ENCODE measurements at regions not wholly inside any gene's neighbourhood (a gene's known extent, or its start where the extent isn't known, plus 50 kb on each side); places are given as distances from the start of the nearest gene placed in this dataset.

DNA sequence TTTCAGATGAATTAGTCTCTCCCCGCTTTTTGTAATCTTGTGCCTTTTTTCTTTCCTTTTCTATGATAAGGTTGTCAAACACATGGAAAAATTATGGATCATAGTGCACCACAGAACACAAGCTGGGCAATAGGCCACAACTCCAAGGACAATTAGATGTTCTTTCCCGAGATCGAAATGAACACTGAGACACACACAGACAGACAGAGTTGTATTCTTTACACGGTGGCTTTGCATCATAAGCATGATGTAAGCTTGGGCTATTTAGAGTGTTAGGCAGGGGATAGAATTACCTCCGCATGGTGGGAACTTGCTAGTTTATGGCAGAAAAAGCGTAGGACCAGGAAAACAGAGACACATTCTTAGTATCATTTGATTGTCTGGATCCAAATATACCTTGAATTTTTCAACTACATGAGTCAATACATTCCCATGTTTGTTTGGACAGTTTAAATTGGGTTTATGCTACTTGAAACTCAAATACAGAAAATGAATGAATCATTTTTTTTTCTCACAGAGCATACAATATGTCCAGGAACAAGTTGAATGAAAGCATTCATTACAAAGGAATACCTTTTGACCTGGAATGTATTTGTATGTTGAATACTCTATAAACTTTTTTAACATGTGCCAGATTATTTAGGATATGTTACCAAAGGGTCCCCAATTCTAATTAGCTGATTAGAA lies 1611.5 kb upstream of the TMEFF2 start (continued):
- TF ChIP-seq, protein P1, sequence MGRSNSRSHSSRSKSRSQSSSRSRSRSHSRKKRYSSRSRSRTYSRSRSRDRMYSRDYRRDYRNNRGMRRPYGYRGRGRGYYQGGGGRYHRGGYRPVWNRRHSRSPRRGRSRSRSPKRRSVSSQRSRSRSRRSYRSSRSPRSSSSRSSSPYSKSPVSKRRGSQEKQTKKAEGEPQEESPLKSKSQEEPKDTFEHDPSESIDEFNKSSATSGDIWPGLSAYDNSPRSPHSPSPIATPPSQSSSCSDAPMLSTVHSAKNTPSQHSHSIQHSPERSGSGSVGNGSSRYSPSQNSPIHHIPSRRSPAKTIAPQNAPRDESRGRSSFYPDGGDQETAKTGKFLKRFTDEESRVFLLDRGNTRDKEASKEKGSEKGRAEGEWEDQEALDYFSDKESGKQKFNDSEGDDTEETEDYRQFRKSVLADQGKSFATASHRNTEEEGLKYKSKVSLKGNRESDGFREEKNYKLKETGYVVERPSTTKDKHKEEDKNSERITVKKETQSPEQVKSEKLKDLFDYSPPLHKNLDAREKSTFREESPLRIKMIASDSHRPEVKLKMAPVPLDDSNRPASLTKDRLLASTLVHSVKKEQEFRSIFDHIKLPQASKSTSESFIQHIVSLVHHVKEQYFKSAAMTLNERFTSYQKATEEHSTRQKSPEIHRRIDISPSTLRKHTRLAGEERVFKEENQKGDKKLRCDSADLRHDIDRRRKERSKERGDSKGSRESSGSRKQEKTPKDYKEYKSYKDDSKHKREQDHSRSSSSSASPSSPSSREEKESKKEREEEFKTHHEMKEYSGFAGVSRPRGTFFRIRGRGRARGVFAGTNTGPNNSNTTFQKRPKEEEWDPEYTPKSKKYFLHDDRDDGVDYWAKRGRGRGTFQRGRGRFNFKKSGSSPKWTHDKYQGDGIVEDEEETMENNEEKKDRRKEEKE (IDR thresholded peaks at IDR 0.05), result no peak

DNA sequence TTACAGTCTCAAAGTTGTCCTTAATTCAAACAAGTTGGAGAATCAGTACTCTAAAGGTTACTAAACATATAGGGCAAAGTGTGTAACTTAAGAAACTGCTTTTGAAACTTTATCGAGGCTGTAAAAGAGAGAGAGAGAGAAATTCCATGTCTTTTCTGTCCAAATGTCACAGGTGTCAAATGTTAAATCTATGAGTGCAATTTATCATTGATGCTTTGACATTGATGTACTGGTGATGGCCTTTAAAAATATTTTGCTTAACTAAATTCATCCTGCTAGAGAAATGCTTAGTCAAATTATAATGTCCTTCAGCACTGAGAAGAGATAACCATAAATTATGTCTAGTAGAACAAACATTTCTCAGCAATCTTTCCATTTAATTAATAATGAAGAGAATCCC lies 1602.1 kb upstream of the TMEFF2 start:
- no peak overlapping the region for H2AFZ ChIP-seq (ENCODE audit: low read length)

More for the DNA sequence above, 1602.1 kb upstream of the TMEFF2 start:
- no peaks in the 10 kb centered on the region for H3K79me2 ChIP-seq (ENCODE audit: insufficient read depth, low read length)
- H3K4me3 ChIP-seq (replicated peaks in 1 of 3; ENCODE audit: insufficient read depth in 1 of 3, low read depth in 2 of 3, low read length in 3 of 3), result no peak overlapping the region
- intact Hi-C loops (cut with micrococcal nuclease; ENCODE audit: unreplicated experiment) (no loop called here), in situ Hi-C loops (cut with HindIII; ENCODE audit: extremely low pct_ligation_motif_present, low pct_unique_long_range_greater_than_20kb) (no loop called here)
- no peak overlapping the region for H3K9ac ChIP-seq (ENCODE audit: insufficient read depth, low read depth, low read length)
- H3K4me1 ChIP-seq (ENCODE audit: insufficient read depth, low read length), result no peaks in the 10 kb centered on the region
- no peak overlapping the region for H3K27ac ChIP-seq (ENCODE audit: extremely low read length, insufficient read depth, low read length)
- H3K4me2 ChIP-seq (ENCODE audit: low read depth, low read length), result no peak overlapping the region
- H3K36me3 ChIP-seq (replicated peaks in 1 of 2; ENCODE audit: control insufficient read depth in 1 of 2, insufficient read depth in 2 of 2, low read length in 2 of 2), result no peaks in the 10 kb centered on the region
- TF ChIP-seq JUNB (CRISPR knock-in tag; IDR thresholded peaks at IDR 0.05; ENCODE audit: borderline replicate concordance), result no peak
- no peak for TF ChIP-seq ZNF230 (CRISPR knock-in tag; IDR thresholded peaks at IDR 0.05)
- no peak for TF ChIP-seq ZNF329 (CRISPR knock-in tag; IDR thresholded peaks at IDR 0.05; ENCODE audit: low read depth)
- no peak for TF ChIP-seq PPARG (CRISPR knock-in tag; conservative IDR thresholded peaks at IDR 0.05)
- no peak for TF ChIP-seq ZNF121 (CRISPR knock-in tag; IDR thresholded peaks at IDR 0.05)
- TF ChIP-seq NFRKB (IDR thresholded peaks at IDR 0.05), result no peak
- TF ChIP-seq, protein P2, sequence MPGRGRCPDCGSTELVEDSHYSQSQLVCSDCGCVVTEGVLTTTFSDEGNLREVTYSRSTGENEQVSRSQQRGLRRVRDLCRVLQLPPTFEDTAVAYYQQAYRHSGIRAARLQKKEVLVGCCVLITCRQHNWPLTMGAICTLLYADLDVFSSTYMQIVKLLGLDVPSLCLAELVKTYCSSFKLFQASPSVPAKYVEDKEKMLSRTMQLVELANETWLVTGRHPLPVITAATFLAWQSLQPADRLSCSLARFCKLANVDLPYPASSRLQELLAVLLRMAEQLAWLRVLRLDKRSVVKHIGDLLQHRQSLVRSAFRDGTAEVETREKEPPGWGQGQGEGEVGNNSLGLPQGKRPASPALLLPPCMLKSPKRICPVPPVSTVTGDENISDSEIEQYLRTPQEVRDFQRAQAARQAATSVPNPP (CRISPR knock-in tag; IDR thresholded peaks at IDR 0.05), result no peak
- no peak for TF ChIP-seq GTF3A (CRISPR knock-in tag; conservative IDR thresholded peaks at IDR 0.05)
- TF ChIP-seq HNRNPK (IDR thresholded peaks at IDR 0.05; ENCODE audit: low read depth, low read length, poor library complexity, severe bottlenecking), result no peak
- TF ChIP-seq ZNF207 (IDR thresholded peaks at IDR 0.05; ENCODE audit: borderline replicate concordance), result no peak
- TF ChIP-seq SKI (IDR thresholded peaks at IDR 0.05; ENCODE audit: partially characterized antibody), result no peak
- no peak for TF ChIP-seq GATA4 (IDR thresholded peaks at IDR 0.05; ENCODE audit: borderline replicate concordance, low read depth)
- TF ChIP-seq IKZF4 (CRISPR knock-in tag; IDR thresholded peaks at IDR 0.05; ENCODE audit: borderline replicate concordance, low read depth, not compliant biosample characterization), result no peak
- no peak for TF ChIP-seq NCOA1 (CRISPR knock-in tag; IDR thresholded peaks at IDR 0.05)
- TF ChIP-seq CCAR2 (optimal IDR thresholded peaks at IDR 0.05; ENCODE audit: low read depth, low read length), result no peak
- TF ChIP-seq SMARCE1 (IDR thresholded peaks at IDR 0.05; ENCODE audit: borderline replicate concordance), result no peak
- ATAC-seq (no peak), FAIRE-seq (no peak), DNase-seq (ENCODE audit: low spot score) (no peak)
- H3K27me3 ChIP-seq (ENCODE audit: control insufficient read depth in 1 of 2, insufficient read depth in 2 of 2, low read length in 2 of 2), result no peaks in the 10 kb centered on the region
- 0% methylated on average over 1 of the region's 1 CpG for WGBS (ENCODE audit: low lambda C conversion rate)
- BruUV-seq (replicated peaks), result no TSS peak
- H3K9me3 ChIP-seq (ENCODE audit: low read length), result no peaks in the 10 kb centered on the region
- ChIA-PET POLR2A (no interaction called here), CTCF (ENCODE audit: low intra/inter-chr PET ratio, low total read pairs) (no interaction called here)
- H4K20me1 ChIP-seq (ENCODE audit: insufficient read depth, low read length), result no peaks in the 10 kb centered on the region
